RWPE2 (cell line): ENCODE measurements at regions not wholly inside any gene's neighbourhood (a gene's known extent, or its start where the extent isn't known, plus 50 kb on each side); places are given as distances from the start of the nearest gene placed in this dataset.

ENCODE experiments used
- ATAC-seq: fragments of 200-7000 bp; cut with Tn5 transposase; 3 replicates; pipeline ENCODE4 v1.9.1; 2021; ENCODE audit warnings: low read depth
- DNase-seq: peaks from one replicate; pipeline ENCODE4 v3.0.0-alpha.2; 2020; ENCODE audit warnings: low spot score
- H3K27ac ChIP-seq: fragments of 450-650 bp; 2 replicates; pipeline ENCODE4 v1.5.1; 2017; ENCODE audit warnings: mild to moderate bottlenecking; ENCODE audit not compliant: poor library complexity, severe bottlenecking
- H3K27me3 ChIP-seq: fragments of 250-450 bp; sonication (Bioruptor Pico); 2 replicates; pipeline ENCODE4 v1.5.1; 2021; ENCODE audit warnings: mild to moderate bottlenecking, moderate library complexity; ENCODE audit not compliant: insufficient read depth, poor library complexity, severe bottlenecking
- H3K36me3 ChIP-seq: fragments of 250-450 bp; sonication (Bioruptor Pico); 2 replicates; pipeline ENCODE4 v1.5.1; 2020; ENCODE audit warnings: low read depth, mild to moderate bottlenecking, moderate library complexity
- H3K4me1 ChIP-seq: fragments of 250-450 bp; sonication (Bioruptor Pico); 2 replicates; pipeline ENCODE4 v1.5.1; 2021; ENCODE audit warnings: mild to moderate bottlenecking, moderate library complexity; ENCODE audit not compliant: insufficient read depth, poor library complexity, severe bottlenecking
- H3K4me3 ChIP-seq: fragments of 250-450 bp; sonication (Bioruptor Pico); 2 replicates; pipeline ENCODE4 v1.5.1; 2021; ENCODE audit warnings: mild to moderate bottlenecking, moderate library complexity; ENCODE audit not compliant: severe bottlenecking
- H3K9me3 ChIP-seq: fragments of 250-450 bp; sonication (Bioruptor Pico); 2 replicates; pipeline ENCODE4 v1.5.1; 2021; ENCODE audit warnings: mild to moderate bottlenecking, moderate library complexity; ENCODE audit not compliant: severe bottlenecking
- CTCF ChIP-seq: fragments of 450-650 bp; IDR thresholded peaks from one replicate; pipeline ENCODE4 v1.5.1; 2017; ENCODE audit warnings: mild to moderate bottlenecking, moderate library complexity; ENCODE audit not compliant: poor library complexity, severe bottlenecking

DNA sequence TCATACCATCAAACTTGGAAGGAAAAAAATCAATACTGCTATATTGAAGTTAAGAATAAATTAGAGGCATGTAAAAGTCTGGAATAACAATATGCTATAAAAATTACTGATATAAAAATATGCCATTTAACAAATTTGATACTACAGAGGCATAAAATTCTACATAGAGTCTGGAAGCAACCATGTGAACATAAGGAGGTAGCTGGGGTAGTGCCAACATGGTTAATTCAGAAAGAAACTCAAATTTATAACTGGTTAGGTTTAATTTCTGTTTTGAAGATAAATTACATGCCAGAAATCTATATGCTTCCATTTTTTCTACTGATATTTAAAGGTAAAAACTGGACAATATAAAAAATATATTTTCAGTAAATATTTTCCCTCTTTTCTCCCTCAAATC, 103.1 kb upstream of the NR4A3 start:
- Histone ChIP-seq H3K9me3 (no peaks in the 10 kb centered on the region), H3K36me3 (no peaks in the 10 kb centered on the region), H3K27ac (no peak overlapping the region), H3K4me1 (no peaks in the 10 kb centered on the region), H3K4me3 (no peak overlapping the region), H3K27me3 (no peaks in the 10 kb centered on the region)
- DNase-seq = no peak
- no peak for ATAC-seq
- TF ChIP-seq CTCF = no peak

- Histone ChIP-seq H3K4me1 (no peaks in the 10 kb centered on the region), H3K9me3 (no peaks in the 10 kb centered on the region), H3K27ac (no peak overlapping the region), H3K27me3 (no peaks in the 10 kb centered on the region), H3K4me3 (no peak overlapping the region), H3K36me3 (no peaks in the 10 kb centered on the region)
- DNase-seq = no peak
- no peak for ATAC-seq
- TF ChIP-seq CTCF = no peak
These were observed 101.1 kb upstream of the NR4A3 start for GRCh38 chr9:99720455-99721050.

GRCh38 chr9:99721898-99722297, 99.8 kb upstream of the NR4A3 start:
- Histone ChIP-seq H3K4me1 (no peaks in the 10 kb centered on the region), H3K36me3 (no peaks in the 10 kb centered on the region), H3K9me3 (no peaks in the 10 kb centered on the region), H3K27me3 (no peaks in the 10 kb centered on the region), H3K4me3 (no peak overlapping the region), H3K27ac (no peak overlapping the region)
- DNase-seq (no peak), ATAC-seq (no peak)
- no peak for TF ChIP-seq CTCF

- Histone ChIP-seq H3K27me3 (no peaks in the 10 kb centered on the region), H3K4me1 (no peaks in the 10 kb centered on the region), H3K36me3 (no peaks in the 10 kb centered on the region), H3K27ac (no peak overlapping the region), H3K9me3 (no peaks in the 10 kb centered on the region), H3K4me3 (no peak overlapping the region)
- no peak for DNase-seq
- ATAC-seq = no peak
- no peak for TF ChIP-seq CTCF
These were observed 98.8 kb upstream of the NR4A3 start for GRCh38 chr9:99722877-99723276.

- no peak for TF ChIP-seq CTCF
- no peaks in the 10 kb centered on the region for H3K27me3 ChIP-seq
- no peak for ATAC-seq
These were observed 97.0 kb upstream of the NR4A3 start for GRCh38 chr9:99724640-99725039.

More at GRCh38 chr9:99724640-99725039, 97.0 kb upstream of the NR4A3 start:
- Histone ChIP-seq H3K9me3 (no peaks in the 10 kb centered on the region), H3K27ac (no peak overlapping the region), H3K4me3 (no peak overlapping the region), H3K36me3 (no peaks in the 10 kb centered on the region), H3K4me1 (no peaks in the 10 kb centered on the region)
- no peak for DNase-seq
